Suprapubic skin (tissue), 4 donors: ENCODE measurements at regions not wholly inside any gene's neighbourhood (a gene's known extent, or its start where the extent isn't known, plus 50 kb on each side); places are given as distances from the start of the nearest gene placed in this dataset.

Experiments used
- EP300 ChIP-seq: sonication (generic); formaldehyde crosslinking; IDR thresholded peaks from one replicate; pipeline ENCODE4 v1.6.1; 2017; ENCODE audit warnings: antibody characterized with exemption
- POLR2A ChIP-seq, 2 donors: fragments of 450-650 bp; IDR thresholded peaks; one replicate each; pipeline ENCODE4 v1.6.1; 2017; ENCODE audit warnings: antibody characterized with exemption in 2 of 2, mild to moderate bottlenecking in 2 of 2, moderate library complexity in 2 of 2
- POLR2AphosphoS5 ChIP-seq, 3 donors: sonication (generic); formaldehyde crosslinking; IDR thresholded peaks; one replicate each; pipeline ENCODE4 v1.6.1; 2017; ENCODE audit warnings: antibody characterized with exemption in 3 of 3
- TF ChIP-seq, protein P1 (sequence below), 2 donors: fragments of 200-600 bp in 1 of 2; fragments of 450-650 bp in 1 of 2; sonication (generic) in 1 of 2; IDR thresholded peaks; one replicate each; pipeline ENCODE4 v1.5.1; 2016 to 2019; ENCODE audit warnings: antibody characterized with exemption in 2 of 2, mild to moderate bottlenecking in 1 of 2, moderate library complexity in 1 of 2

DNA sequence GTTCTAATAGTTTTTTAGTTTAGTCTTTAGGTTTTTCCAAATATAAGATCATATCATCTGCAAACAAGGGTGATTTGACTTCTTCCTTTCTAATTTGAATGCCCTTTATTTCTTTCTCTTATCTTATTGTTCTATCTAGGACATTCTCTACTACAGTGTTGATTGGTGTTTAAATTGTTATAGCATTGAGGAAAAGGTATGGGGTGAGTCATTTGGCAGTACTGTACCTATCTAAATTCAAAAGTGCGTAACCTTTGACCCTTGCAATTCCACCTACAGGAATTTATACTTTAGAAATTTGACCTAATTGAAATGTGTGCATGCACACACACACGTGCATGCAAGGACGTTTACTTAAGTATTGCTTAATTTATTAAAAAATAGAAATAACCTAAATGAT is 78.3 kb downstream of the MAB21L3 start:
- TF ChIP-seq EP300, result no peak
- TF ChIP-seq, protein P1, sequence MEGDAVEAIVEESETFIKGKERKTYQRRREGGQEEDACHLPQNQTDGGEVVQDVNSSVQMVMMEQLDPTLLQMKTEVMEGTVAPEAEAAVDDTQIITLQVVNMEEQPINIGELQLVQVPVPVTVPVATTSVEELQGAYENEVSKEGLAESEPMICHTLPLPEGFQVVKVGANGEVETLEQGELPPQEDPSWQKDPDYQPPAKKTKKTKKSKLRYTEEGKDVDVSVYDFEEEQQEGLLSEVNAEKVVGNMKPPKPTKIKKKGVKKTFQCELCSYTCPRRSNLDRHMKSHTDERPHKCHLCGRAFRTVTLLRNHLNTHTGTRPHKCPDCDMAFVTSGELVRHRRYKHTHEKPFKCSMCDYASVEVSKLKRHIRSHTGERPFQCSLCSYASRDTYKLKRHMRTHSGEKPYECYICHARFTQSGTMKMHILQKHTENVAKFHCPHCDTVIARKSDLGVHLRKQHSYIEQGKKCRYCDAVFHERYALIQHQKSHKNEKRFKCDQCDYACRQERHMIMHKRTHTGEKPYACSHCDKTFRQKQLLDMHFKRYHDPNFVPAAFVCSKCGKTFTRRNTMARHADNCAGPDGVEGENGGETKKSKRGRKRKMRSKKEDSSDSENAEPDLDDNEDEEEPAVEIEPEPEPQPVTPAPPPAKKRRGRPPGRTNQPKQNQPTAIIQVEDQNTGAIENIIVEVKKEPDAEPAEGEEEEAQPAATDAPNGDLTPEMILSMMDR (IDR thresholded peaks at IDR 0.05), result no peak
- no peak for TF ChIP-seq POLR2A (IDR thresholded peaks at IDR 0.05)
- no peak for TF ChIP-seq POLR2AphosphoS5 (IDR thresholded peaks at IDR 0.05)
